GM20000 (cell line): ENCODE measurements at regions not wholly inside any gene's neighbourhood (a gene's known extent, or its start where the extent isn't known, plus 50 kb on each side); places are given as distances from the start of the nearest gene placed in this dataset.

Experiments used
- DNase-seq: peaks from one replicate; pipeline ENCODE4 v3.0.0; 2012; ENCODE audit warnings: low spot score
- TF ChIP-seq, protein P1 (sequence below): IDR thresholded peaks from 2 replicates; pipeline ENCODE4 v1.5.1; 2012; ENCODE audit warnings: mild to moderate bottlenecking, control low read depth; ENCODE audit errors: extremely low read depth, missing control alignments

DNA sequence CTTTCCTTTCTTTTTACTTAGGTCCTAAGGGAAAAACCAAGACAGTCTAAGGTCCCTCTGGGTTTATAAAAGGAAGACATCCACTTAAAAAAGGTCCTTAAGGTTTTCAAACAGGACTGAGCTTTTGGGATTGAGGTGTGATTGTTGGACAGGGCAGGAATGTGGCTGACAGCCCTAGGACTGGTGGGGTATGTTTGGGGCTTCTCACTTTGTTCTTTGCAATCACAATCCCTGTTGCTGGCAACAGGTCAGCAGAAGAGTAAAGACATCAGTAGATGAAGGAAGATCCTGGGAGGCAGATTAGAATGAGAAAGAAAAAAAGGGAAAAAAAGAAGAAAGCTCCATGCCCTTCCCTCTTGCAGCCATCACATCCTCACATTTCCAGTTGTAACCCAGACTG is 101.4 kb upstream of the TARS1 start:
- no peak for DNase-seq
- TF ChIP-seq, protein P1, sequence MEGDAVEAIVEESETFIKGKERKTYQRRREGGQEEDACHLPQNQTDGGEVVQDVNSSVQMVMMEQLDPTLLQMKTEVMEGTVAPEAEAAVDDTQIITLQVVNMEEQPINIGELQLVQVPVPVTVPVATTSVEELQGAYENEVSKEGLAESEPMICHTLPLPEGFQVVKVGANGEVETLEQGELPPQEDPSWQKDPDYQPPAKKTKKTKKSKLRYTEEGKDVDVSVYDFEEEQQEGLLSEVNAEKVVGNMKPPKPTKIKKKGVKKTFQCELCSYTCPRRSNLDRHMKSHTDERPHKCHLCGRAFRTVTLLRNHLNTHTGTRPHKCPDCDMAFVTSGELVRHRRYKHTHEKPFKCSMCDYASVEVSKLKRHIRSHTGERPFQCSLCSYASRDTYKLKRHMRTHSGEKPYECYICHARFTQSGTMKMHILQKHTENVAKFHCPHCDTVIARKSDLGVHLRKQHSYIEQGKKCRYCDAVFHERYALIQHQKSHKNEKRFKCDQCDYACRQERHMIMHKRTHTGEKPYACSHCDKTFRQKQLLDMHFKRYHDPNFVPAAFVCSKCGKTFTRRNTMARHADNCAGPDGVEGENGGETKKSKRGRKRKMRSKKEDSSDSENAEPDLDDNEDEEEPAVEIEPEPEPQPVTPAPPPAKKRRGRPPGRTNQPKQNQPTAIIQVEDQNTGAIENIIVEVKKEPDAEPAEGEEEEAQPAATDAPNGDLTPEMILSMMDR: no peak

DNA sequence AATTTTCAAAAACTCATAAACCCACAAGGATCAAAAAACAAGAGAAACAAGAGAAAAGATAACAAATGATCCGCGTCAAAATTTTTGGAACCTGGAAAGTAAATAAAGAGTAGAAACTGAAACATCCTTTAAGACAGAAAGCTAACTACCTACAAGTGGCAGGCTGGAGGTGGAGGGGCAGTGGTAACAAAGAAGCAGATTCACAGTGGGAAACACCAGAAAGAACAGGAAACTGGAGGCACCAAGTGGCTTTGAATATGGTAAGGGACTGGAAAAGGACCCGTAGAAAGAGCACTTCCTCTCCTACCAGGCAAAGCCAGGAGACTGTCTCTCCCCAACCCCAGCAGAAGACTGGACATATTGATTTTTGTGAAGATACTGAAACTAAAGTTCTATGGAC is 100.6 kb upstream of the TARS1 start:
- TF ChIP-seq, protein P1: no peak
- DNase-seq: no peak

DNA sequence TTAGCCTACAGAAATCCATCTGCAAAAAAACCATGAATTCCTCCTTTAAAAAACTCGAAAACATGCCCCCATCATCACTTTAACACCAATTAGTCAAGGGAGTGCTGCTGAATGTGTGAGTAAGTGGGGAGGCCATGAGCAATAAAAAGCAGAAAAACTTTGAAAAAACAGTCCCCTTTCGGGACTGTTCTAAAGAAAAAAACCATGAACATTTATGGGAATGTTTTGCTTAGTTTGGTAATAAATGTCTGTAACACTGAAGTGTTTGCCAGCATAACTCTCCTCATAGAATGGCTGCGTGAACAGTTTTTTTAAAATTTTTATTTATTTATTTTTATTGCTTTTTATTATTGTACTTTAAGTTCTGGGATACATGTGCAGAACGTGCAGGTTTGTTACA is 99.4 kb upstream of the TARS1 start:
- no peak for DNase-seq
- TF ChIP-seq, protein P1: no peak

DNA sequence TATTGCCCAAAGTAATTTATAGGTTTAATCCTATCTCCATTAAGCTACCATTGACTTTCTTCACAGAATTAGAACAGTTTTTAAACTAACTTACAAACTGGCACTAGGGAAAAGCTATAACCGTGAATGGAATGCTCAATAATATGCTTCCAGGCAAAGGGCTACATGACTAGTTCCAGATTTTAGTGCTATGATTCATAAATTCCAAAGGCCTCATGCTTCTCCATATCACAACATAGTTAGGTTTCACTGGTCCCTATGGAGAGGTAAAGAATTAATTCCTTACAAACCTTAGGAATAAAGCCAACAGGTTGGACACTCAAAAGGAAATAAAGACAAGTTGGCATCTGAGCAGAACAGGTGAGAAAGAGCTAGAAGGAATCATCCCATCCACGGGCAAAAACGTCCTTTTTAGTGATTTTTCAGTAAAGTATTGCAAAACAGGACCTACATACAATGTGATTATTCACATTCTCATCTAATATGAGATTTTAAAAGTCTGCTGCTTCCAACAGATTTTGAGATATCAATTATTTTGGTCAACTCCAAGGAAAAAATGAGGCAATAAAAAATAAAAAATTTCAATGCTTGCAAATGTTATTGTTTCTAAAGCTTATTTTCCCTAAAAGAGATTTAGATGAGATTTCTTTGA is 97.0 kb upstream of the TARS1 start:
- DNase-seq: no peak

DNA sequence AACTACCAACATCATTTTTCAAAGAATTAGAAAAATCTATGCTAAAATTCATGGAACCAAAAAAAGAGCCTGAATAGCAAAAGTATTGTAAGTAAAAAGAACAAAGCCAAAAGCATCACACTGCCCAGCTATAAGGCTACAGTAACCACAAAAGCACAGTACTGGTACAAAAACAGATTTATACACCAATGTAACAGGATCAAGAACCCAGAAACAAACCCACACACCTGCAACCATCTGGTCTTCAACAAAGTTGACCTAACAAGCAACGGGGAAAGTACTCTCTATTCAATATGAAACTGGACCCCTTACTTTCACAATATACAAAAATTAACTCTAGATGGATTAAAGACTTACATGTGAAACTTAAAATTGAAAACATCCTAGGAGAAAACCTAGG is 94.2 kb upstream of the TARS1 start:
- no peak for DNase-seq
- TF ChIP-seq, protein P1: no peak

More for the DNA sequence above, 97.0 kb upstream of the TARS1 start:
- TF ChIP-seq, protein P1: no peak

DNA sequence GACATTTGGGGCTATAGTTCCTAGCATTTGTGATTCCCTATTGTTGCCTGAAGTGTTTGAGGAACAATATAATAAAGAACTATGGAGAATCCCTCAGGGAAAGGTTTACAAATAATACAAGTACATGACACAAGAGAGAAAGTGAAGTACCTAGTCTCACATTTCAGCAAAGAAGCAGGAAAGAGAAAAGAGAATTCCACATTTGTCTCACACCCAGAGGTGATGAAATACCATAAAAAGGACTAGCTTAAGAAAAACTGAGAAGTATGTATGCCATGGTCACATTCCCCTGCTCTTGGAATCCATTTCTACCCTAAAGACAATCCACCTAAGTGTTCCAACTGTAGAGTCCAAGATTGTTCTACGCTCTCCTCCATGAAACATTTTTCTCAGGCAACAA is 79.0 kb upstream of the TARS1 start:
- no peak for DNase-seq
- TF ChIP-seq, protein P1: no peak

DNA sequence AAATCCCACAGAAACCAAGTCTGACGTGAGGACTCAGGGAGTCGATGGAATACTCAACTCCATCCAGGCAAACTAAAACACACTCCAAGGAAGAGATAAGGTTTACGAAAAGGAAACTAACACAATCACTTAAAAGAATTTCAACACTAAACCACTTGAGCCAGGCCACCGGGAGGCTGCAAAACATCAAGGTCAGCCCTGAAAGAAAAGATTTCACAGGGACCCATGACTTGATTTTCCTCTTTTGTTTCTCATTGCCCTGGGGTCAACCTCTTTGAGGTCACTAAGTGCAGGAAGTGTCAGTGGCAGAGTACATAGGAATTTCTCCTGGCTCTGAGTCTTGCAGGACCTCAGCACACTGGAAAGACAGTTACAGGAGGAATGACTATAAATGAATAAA is 77.8 kb upstream of the TARS1 start:
- TF ChIP-seq, protein P1: no peak
- no peak for DNase-seq
